Right cardiac atrium (tissue), 5 donors: ENCODE measurements at regions not wholly inside any gene's neighbourhood (a gene's known extent, or its start where the extent isn't known, plus 50 kb on each side); places are given as distances from the start of the nearest gene placed in this dataset.
"Not testable (repeated sequence)": the region's sequence is repeated elsewhere in the genome, so short reads cannot be mapped to it uniquely, and the experiment has no call there.

Experiments
- ATAC-seq, 2 donors: fragments of 200-7000 bp; cut with Tn5 transposase; one replicate each; pipeline versions ENCODE4 v1.8.0 to v1.9.1; 2020; ENCODE audit warnings: moderate library complexity in 2 of 2, mild to moderate bottlenecking in 1 of 2
- DNase-seq, 3 donors: peaks; one replicate each; pipeline ENCODE4 v3.0.0-alpha.2; 2020
- H3K27ac ChIP-seq: one replicate; pipeline ENCODE4 v1.5.1; 2013; ENCODE audit warnings: mild to moderate bottlenecking, low read length, control low read depth, moderate library complexity
- H3K27me3 ChIP-seq: one replicate; pipeline ENCODE4 v1.6.1; 2013; ENCODE audit not compliant: control insufficient read depth, insufficient read depth
- H3K4me1 ChIP-seq: one replicate; pipeline ENCODE4 v1.6.1; 2013; ENCODE audit warnings: low read length; ENCODE audit not compliant: control insufficient read depth, insufficient read depth
- H3K4me3 ChIP-seq: one replicate; pipeline ENCODE4 v1.5.1; 2013; ENCODE audit warnings: low read length, control low read depth
- H3K9me3 ChIP-seq: one replicate; pipeline ENCODE4 v1.6.1; 2013; ENCODE audit warnings: low read length; ENCODE audit not compliant: control insufficient read depth
- WGBS: extraction: QIAGEN DNeasy Blood & Tissue Kit; methylation state at CpG from one replicate; pipeline ENCODE4 v1.1.7; 2013; 5-methylcytosine and 5-hydroxymethylcytosine counted together
- intact Hi-C, 4 donors: fragments of 100-400 bp; cut with DNase I; formaldehyde crosslinking; loops; one replicate each; pipeline versions ENCODE4 v1.11.0 to v1.14.0; 2022 to 2023
- donor health status: healthy with polysubstance abuse.
- donor health status: DM: no; HTN: yes; CAD: no.
- donor health status: DM: no; HTN: no; CAD: no.
- donor health status: DM: no; HTN: yes; CAD: no; lungs with severe emphysema.
- donor health status: DM: yes; HTN: yes; CAD: no.

GRCh38 chr5:116772152-116772501 is 197.5 kb upstream of the SEMA6A start:
- H3K27ac ChIP-seq: no peak overlapping the region
- H3K4me1 ChIP-seq: peaks cover 3% of the 10 kb centered on the region
- no peaks in the 10 kb centered on the region for H3K27me3 ChIP-seq
- DNase-seq (no peak), ATAC-seq (peak in 1 of 2 donors; percentile 52)
- intact Hi-C loops: no loop called here
- H3K9me3 ChIP-seq: no peaks in the 10 kb centered on the region
- WGBS: 73% methylated on average over 1 of the region's 1 CpG
- no peak overlapping the region for H3K4me3 ChIP-seq

GRCh38 chr5:116771466-116772151 is 197.0 kb upstream of the SEMA6A start:
- DNase-seq (peak in 1 of 3 donors; percentile 50), ATAC-seq (peak; percentile 37 to 67)
- no peak overlapping the region for H3K4me3 ChIP-seq
- peaks cover 3% of the 10 kb centered on the region for H3K4me1 ChIP-seq
- no peaks in the 10 kb centered on the region for H3K27me3 ChIP-seq
- intact Hi-C loops: no loop called here
- 62% methylated on average over 9 of the region's 9 CpGs for WGBS
- no peak overlapping the region for H3K27ac ChIP-seq
- H3K9me3 ChIP-seq: no peaks in the 10 kb centered on the region

GRCh38 chr5:116769953-116770352 is 195.3 kb upstream of the SEMA6A start:
- H3K9me3 ChIP-seq, H3K27me3 ChIP-seq, ATAC-seq, intact Hi-C loops, H3K4me3 ChIP-seq, H3K27ac ChIP-seq, H3K4me1 ChIP-seq, DNase-seq: not testable (repeated sequence)
- 98% methylated on average over 2 of the region's 2 CpGs for WGBS

- intact Hi-C loops: no loop called here
- H3K4me1 ChIP-seq: peaks cover 3% of the 10 kb centered on the region
- ATAC-seq (no peak), DNase-seq (no peak)
- 98% methylated on average over 7 of the region's 7 CpGs for WGBS
- H3K27ac ChIP-seq: no peak overlapping the region
- H3K4me3 ChIP-seq: no peak overlapping the region
- H3K9me3 ChIP-seq: no peaks in the 10 kb centered on the region
- no peaks in the 10 kb centered on the region for H3K27me3 ChIP-seq
These were observed 194.8 kb upstream of the SEMA6A start for GRCh38 chr5:116769470-116769869.

GRCh38 chr5:116766470-116766947 is 191.9 kb upstream of the SEMA6A start:
- DNase-seq (peak in 1 of 3 donors; percentile 48), ATAC-seq (peak; percentile 67 to 86)
- Histone ChIP-seq H3K4me1 (peaks cover 2% of the 10 kb centered on the region), H3K27me3 (no peaks in the 10 kb centered on the region), H3K4me3 (no peak overlapping the region), H3K27ac (no peak overlapping the region), H3K9me3 (no peaks in the 10 kb centered on the region)
- intact Hi-C loops: no loop called here
- 46% methylated on average over 6 of the region's 6 CpGs for WGBS

GRCh38 chr5:116765441-116765840 is 190.8 kb upstream of the SEMA6A start:
- Histone ChIP-seq H3K9me3 (no peaks in the 10 kb centered on the region), H3K27me3 (no peaks in the 10 kb centered on the region), H3K4me1 (no peaks in the 10 kb centered on the region), H3K4me3 (no peak overlapping the region), H3K27ac (no peak overlapping the region)
- ATAC-seq (no peak), DNase-seq (no peak)
- intact Hi-C loops: no loop called here
- 62% methylated on average over 1 of the region's 1 CpG for WGBS

GRCh38 chr5:116764941-116765340 is 190.3 kb upstream of the SEMA6A start:
- H3K9me3 ChIP-seq: no peaks in the 10 kb centered on the region
- no peaks in the 10 kb centered on the region for H3K27me3 ChIP-seq
- H3K4me1 ChIP-seq: no peaks in the 10 kb centered on the region
- intact Hi-C loops: no loop called here
- ATAC-seq: no peak
- H3K4me3 ChIP-seq: no peak overlapping the region
- no peak overlapping the region for H3K27ac ChIP-seq
- no peak for DNase-seq
- 93% methylated on average over 2 of the region's 2 CpGs for WGBS

GRCh38 chr5:116763987-116764866 is 189.6 kb upstream of the SEMA6A start:
- no peaks in the 10 kb centered on the region for H3K27me3 ChIP-seq
- DNase-seq (no peak), ATAC-seq (no peak)
- no peak overlapping the region for H3K4me3 ChIP-seq
- H3K27ac ChIP-seq: no peak overlapping the region
- H3K4me1 ChIP-seq: no peaks in the 10 kb centered on the region
- no peaks in the 10 kb centered on the region for H3K9me3 ChIP-seq
- intact Hi-C loops: no loop called here
- WGBS: 91% methylated on average over 19 of the region's 19 CpGs

- H3K4me1 ChIP-seq: no peaks in the 10 kb centered on the region
- ATAC-seq (peak; percentile 64 to 74), DNase-seq (peak; percentile 53 to 69 (median 66))
- 76% methylated on average over 10 of the region's 10 CpGs for WGBS
- no peaks in the 10 kb centered on the region for H3K27me3 ChIP-seq
- no peaks in the 10 kb centered on the region for H3K9me3 ChIP-seq
- H3K4me3 ChIP-seq: no peak overlapping the region
- H3K27ac ChIP-seq: no peak overlapping the region
- intact Hi-C loops: no loop called here
These were observed 185.4 kb upstream of the SEMA6A start for GRCh38 chr5:116759860-116760640.

GRCh38 chr5:116757326-116757725 is 182.7 kb upstream of the SEMA6A start:
- ATAC-seq: no peak
- Histone ChIP-seq H3K9me3 (no peaks in the 10 kb centered on the region), H3K27me3 (no peaks in the 10 kb centered on the region), H3K27ac (no peak overlapping the region), H3K4me1 (no peaks in the 10 kb centered on the region), H3K4me3 (no peak overlapping the region)
- intact Hi-C loops: no loop called here
- 85% methylated on average over 1 of the region's 1 CpG for WGBS
- DNase-seq: no peak

- ATAC-seq (no peak), DNase-seq (no peak)
- intact Hi-C loops: no loop called here
These were observed 181.9 kb upstream of the SEMA6A start for GRCh38 chr5:116756531-116756930.

More at GRCh38 chr5:116756531-116756930, 181.9 kb upstream of the SEMA6A start:
- Histone ChIP-seq H3K27ac (no peak overlapping the region), H3K9me3 (no peaks in the 10 kb centered on the region), H3K4me3 (no peak overlapping the region), H3K4me1 (no peaks in the 10 kb centered on the region), H3K27me3 (no peaks in the 10 kb centered on the region)
- 89% methylated on average over 1 of the region's 1 CpG for WGBS
